Adrenal gland (tissue), 5 donors: ENCODE measurements at regions not wholly inside any gene's neighbourhood (a gene's known extent, or its start where the extent isn't known, plus 50 kb on each side); places are given as distances from the start of the nearest gene placed in this dataset.

Source experiments
- POLR2A ChIP-seq, 2 donors: fragments of 450-650 bp; IDR thresholded peaks; one replicate each; pipeline ENCODE4 v1.6.1; 2017; ENCODE audit warnings: antibody characterized with exemption in 2 of 2, mild to moderate bottlenecking in 2 of 2, moderate library complexity in 1 of 2
- TF ChIP-seq, protein P1 (sequence below), 6 experiments: fragments of 450-650 bp in 4 of 6; fragments of 200-600 bp in 2 of 6; sonication (generic) in 1 of 6; IDR thresholded peaks; 1 replicate in 5 of 6; 2 replicates in 1 of 6; pipeline versions ENCODE4 v1.5.1 to v1.8.0; 2016 to 2021; ENCODE audit warnings: antibody characterized with exemption in 6 of 6, mild to moderate bottlenecking in 2 of 6, moderate library complexity in 1 of 6
- donor health status: DM: no; HTN: no; CAD: no.

GRCh38 chr18:77785415-77785975 lies 535.8 kb downstream of the GALR1 start:
- TF ChIP-seq, protein P1, sequence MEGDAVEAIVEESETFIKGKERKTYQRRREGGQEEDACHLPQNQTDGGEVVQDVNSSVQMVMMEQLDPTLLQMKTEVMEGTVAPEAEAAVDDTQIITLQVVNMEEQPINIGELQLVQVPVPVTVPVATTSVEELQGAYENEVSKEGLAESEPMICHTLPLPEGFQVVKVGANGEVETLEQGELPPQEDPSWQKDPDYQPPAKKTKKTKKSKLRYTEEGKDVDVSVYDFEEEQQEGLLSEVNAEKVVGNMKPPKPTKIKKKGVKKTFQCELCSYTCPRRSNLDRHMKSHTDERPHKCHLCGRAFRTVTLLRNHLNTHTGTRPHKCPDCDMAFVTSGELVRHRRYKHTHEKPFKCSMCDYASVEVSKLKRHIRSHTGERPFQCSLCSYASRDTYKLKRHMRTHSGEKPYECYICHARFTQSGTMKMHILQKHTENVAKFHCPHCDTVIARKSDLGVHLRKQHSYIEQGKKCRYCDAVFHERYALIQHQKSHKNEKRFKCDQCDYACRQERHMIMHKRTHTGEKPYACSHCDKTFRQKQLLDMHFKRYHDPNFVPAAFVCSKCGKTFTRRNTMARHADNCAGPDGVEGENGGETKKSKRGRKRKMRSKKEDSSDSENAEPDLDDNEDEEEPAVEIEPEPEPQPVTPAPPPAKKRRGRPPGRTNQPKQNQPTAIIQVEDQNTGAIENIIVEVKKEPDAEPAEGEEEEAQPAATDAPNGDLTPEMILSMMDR (IDR thresholded peaks at IDR 0.05), result no peak
- TF ChIP-seq POLR2A (IDR thresholded peaks at IDR 0.05), result no peak
